DMS53 (cell line): ENCODE measurements at regions not wholly inside any gene's neighbourhood (a gene's known extent, or its start where the extent isn't known, plus 50 kb on each side); places are given as distances from the start of the nearest gene placed in this dataset.
A peak's percentile ranks its signal among the peaks of the same experiment; 100 is the strongest.

ENCODE experiments used
- DNase-seq: peaks from one replicate; lab custom pipeline; 2025; lab: John Stamatoyannopoulos, UW

- DNase-seq = no peak
Measured at GRCh38 chr21:19621837-19622496, 1218.4 kb upstream of the TMPRSS15 start.

- no peak for DNase-seq
Measured at GRCh38 chr21:19640964-19641363, 1237.4 kb upstream of the TMPRSS15 start.

GRCh38 chr21:19648391-19648790 is 1244.8 kb upstream of the TMPRSS15 start:
- DNase-seq = no peak

GRCh38 chr21:19683492-19683891 is 1279.9 kb upstream of the TMPRSS15 start:
- DNase-seq = no peak

GRCh38 chr21:19684328-19684727 is 1280.7 kb upstream of the TMPRSS15 start:
- DNase-seq = no peak

GRCh38 chr21:19692231-19692630 is 1288.6 kb upstream of the TMPRSS15 start:
- no peak for DNase-seq

GRCh38 chr21:19695796-19696195 is 1292.2 kb upstream of the TMPRSS15 start:
- peak; percentile 12 for DNase-seq

- peak; percentile 8 for DNase-seq
Measured at GRCh38 chr21:19700476-19700875, 1296.9 kb upstream of the TMPRSS15 start.

GRCh38 chr21:19702726-19703125 is 1295.5 kb upstream of the NCAM2 start:
- no peak for DNase-seq

GRCh38 chr21:19704832-19705231 is 1293.4 kb upstream of the NCAM2 start:
- no peak for DNase-seq

- peak; percentile 18 for DNase-seq
Measured at GRCh38 chr21:19712441-19712840, 1285.8 kb upstream of the NCAM2 start.

GRCh38 chr21:19713313-19713712 is 1284.9 kb upstream of the NCAM2 start:
- peak; percentile 36 for DNase-seq

GRCh38 chr21:19724081-19724480 is 1274.1 kb upstream of the NCAM2 start:
- DNase-seq = no peak

- DNase-seq = no peak
Measured at GRCh38 chr21:19731251-19731650, 1267.0 kb upstream of the NCAM2 start.

GRCh38 chr21:19759836-19760235 is 1238.4 kb upstream of the NCAM2 start:
- no peak for DNase-seq

GRCh38 chr21:19767546-19767945 is 1230.7 kb upstream of the NCAM2 start:
- DNase-seq = no peak

- no peak for DNase-seq
Measured at GRCh38 chr21:19771881-19772280, 1226.3 kb upstream of the NCAM2 start.

GRCh38 chr21:19776076-19776475 is 1222.1 kb upstream of the NCAM2 start:
- no peak for DNase-seq

GRCh38 chr21:19781881-19782652 is 1216.1 kb upstream of the NCAM2 start:
- DNase-seq = no peak

- DNase-seq = no peak
Measured at GRCh38 chr21:19785941-19786340, 1212.3 kb upstream of the NCAM2 start.

- DNase-seq = no peak
Measured at GRCh38 chr21:19792004-19792403, 1206.2 kb upstream of the NCAM2 start.

GRCh38 chr21:19807201-19807600 is 1191.0 kb upstream of the NCAM2 start:
- DNase-seq = no peak

GRCh38 chr21:19810779-19811178 is 1187.4 kb upstream of the NCAM2 start:
- peak; percentile 2 for DNase-seq

GRCh38 chr21:19830446-19830845 is 1167.8 kb upstream of the NCAM2 start:
- no peak for DNase-seq
